ENCODE measurements at regions not wholly inside any gene's neighbourhood (a gene's known extent, or its start where the extent isn't known, plus 50 kb on each side); places are given as distances from the start of the nearest gene placed in this dataset.

GRCh38 chr14:51463461-51463860 lies 188.2 kb upstream of the FRMD6 start:
- no peak overlapping the region for H4K5ac ChIP-seq (ENCODE audit: insufficient read length, low read depth, low read length)
- TF ChIP-seq TAF7 (optimal IDR thresholded peaks at IDR 0.05; ENCODE audit: borderline replicate concordance, low read depth, low read length), result no peak
- TF ChIP-seq SAP30 (IDR thresholded peaks at IDR 0.05; ENCODE audit: insufficient read depth, insufficient replicate concordance, low read length), result no peak
- TF ChIP-seq MAFK (IDR thresholded peaks at IDR 0.05; ENCODE audit: low read depth, low read length), result no peak
- TF ChIP-seq GTF2F1 (IDR thresholded peaks at IDR 0.05; ENCODE audit: borderline replicate concordance, low read depth, low read length), result no peak
- no peak for TF ChIP-seq TEAD4 (IDR thresholded peaks at IDR 0.05; ENCODE audit: low read depth, low read length)
- TF ChIP-seq CREB1 (IDR thresholded peaks at IDR 0.05), result no peak
- TF ChIP-seq BRCA1 (IDR thresholded peaks at IDR 0.05; ENCODE audit: low read depth, low read length), result no peak
- TF ChIP-seq, protein P1, sequence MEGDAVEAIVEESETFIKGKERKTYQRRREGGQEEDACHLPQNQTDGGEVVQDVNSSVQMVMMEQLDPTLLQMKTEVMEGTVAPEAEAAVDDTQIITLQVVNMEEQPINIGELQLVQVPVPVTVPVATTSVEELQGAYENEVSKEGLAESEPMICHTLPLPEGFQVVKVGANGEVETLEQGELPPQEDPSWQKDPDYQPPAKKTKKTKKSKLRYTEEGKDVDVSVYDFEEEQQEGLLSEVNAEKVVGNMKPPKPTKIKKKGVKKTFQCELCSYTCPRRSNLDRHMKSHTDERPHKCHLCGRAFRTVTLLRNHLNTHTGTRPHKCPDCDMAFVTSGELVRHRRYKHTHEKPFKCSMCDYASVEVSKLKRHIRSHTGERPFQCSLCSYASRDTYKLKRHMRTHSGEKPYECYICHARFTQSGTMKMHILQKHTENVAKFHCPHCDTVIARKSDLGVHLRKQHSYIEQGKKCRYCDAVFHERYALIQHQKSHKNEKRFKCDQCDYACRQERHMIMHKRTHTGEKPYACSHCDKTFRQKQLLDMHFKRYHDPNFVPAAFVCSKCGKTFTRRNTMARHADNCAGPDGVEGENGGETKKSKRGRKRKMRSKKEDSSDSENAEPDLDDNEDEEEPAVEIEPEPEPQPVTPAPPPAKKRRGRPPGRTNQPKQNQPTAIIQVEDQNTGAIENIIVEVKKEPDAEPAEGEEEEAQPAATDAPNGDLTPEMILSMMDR (IDR thresholded peaks at IDR 0.05; ENCODE audit: control extremely low read depth in 1 of 3, insufficient read depth in 1 of 3, low read depth in 1 of 3, low read length in 3 of 3), result no peak
- TF ChIP-seq TCF12 (IDR thresholded peaks at IDR 0.05; ENCODE audit: low read depth, low read length), result no peak
- TF ChIP-seq TBP (IDR thresholded peaks at IDR 0.05; ENCODE audit: low read depth, low read length), result no peak
- no peak for TF ChIP-seq CHD1 (IDR thresholded peaks at IDR 0.05; ENCODE audit: low read depth, low read length)
- no peak for TF ChIP-seq JUN (IDR thresholded peaks at IDR 0.05; ENCODE audit: low read depth, low read length)
- no peak for TF ChIP-seq SP1 (IDR thresholded peaks at IDR 0.05; ENCODE audit: low read depth, low read length)
- TF ChIP-seq JUND (IDR thresholded peaks at IDR 0.05; ENCODE audit: low read length), result no peak

More at GRCh38 chr14:51463461-51463860, 188.2 kb upstream of the FRMD6 start:
- H3K56ac ChIP-seq (replicated peaks; ENCODE audit: insufficient read length, low read depth, low read length), result no peak overlapping the region
- H2AFZ ChIP-seq (ENCODE audit: low read length), result no peak overlapping the region
- WGBS, 2 experiments (ENCODE audit: extremely low coverage in 1 of 2, insufficient coverage in 1 of 2, insufficient read length in 1 of 2, insufficient replicate concordance in 2 of 2, low coverage in 1 of 2, low lambda C conversion rate in 2 of 2, missing lambda C conversion rate in 1 of 2), result 100% methylated on average over 1 of the region's 1 CpG; no CpG with 5 or more reads in 1 of the 2 experiments
- no peaks in the 10 kb centered on the region for H3K4me1 ChIP-seq (replicated peaks in 1 of 4; ENCODE audit: control insufficient read depth in 3 of 4, insufficient read depth in 4 of 4, low read length in 3 of 4)
- H2BK120ac ChIP-seq (replicated peaks; ENCODE audit: low read depth, low read length), result no peak overlapping the region
- H2AK5ac ChIP-seq (ENCODE audit: low read depth, low read length), result no peak overlapping the region
- no peak overlapping the region for H3K14ac ChIP-seq (ENCODE audit: insufficient read length)
- H2BK20ac ChIP-seq (ENCODE audit: low read length), result no peak overlapping the region
- no peak overlapping the region for H2BK15ac ChIP-seq (ENCODE audit: low read length)
- no peak overlapping the region for H3K9ac ChIP-seq (replicated peaks in 1 of 4; ENCODE audit: extremely low read depth in 1 of 4, low read depth in 3 of 4, low read length in 3 of 4)
- no peak overlapping the region for H3K4me3 ChIP-seq (ENCODE audit: extremely low read depth in 1 of 4, insufficient read depth in 2 of 4, low read depth in 3 of 4, low read length in 4 of 4)
- DNase-seq (ENCODE audit: low read depth in 1 of 2, low spot score in 2 of 2) (no peak), FAIRE-seq (no peak)
- H3K79me1 ChIP-seq (ENCODE audit: low read depth, low read length), result no peaks in the 10 kb centered on the region
- no peak overlapping the region for H4K8ac ChIP-seq (ENCODE audit: extremely low read depth, insufficient read depth, low read length)
- H3K36me3 ChIP-seq (ENCODE audit: control insufficient read depth in 2 of 4, insufficient read depth in 4 of 4, low read length in 3 of 4), result no peaks in the 10 kb centered on the region
- no peak overlapping the region for H2BK5ac ChIP-seq (ENCODE audit: low read depth, low read length)
- no peaks in the 10 kb centered on the region for H3K23me2 ChIP-seq (ENCODE audit: low read depth, low read length)
- no peak overlapping the region for H3K4ac ChIP-seq (replicated peaks; ENCODE audit: insufficient read length, low read depth, low read length)
- no peak overlapping the region for H3K23ac ChIP-seq (ENCODE audit: insufficient read length)
- H3K18ac ChIP-seq (ENCODE audit: extremely low read depth, low read length), result no peak overlapping the region
- no peak overlapping the region for H2BK12ac ChIP-seq (ENCODE audit: low read depth, low read length)
- POLR2A ChIA-PET (ENCODE audit: partially characterized antibody), result no interaction called here
- H4K91ac ChIP-seq (replicated peaks; ENCODE audit: insufficient read length, low read length), result no peak overlapping the region
- CTCF ChIA-PET (ENCODE audit: partially characterized antibody), result interaction anchor here (0.8 kb wide), 1 partner anchor 31 kb away, joined by 3 read pairs; no protein-coding TSS in a partner anchor
- no peak overlapping the region for H3K27ac ChIP-seq (ENCODE audit: low read depth, low read length)
- H4K20me1 ChIP-seq (replicated peaks in 1 of 2; ENCODE audit: control insufficient read depth in 1 of 2, insufficient read depth in 2 of 2, low read length in 2 of 2), result no peaks in the 10 kb centered on the region
- no peak overlapping the region for H3K4me2 ChIP-seq (ENCODE audit: insufficient read depth in 1 of 2, low read depth in 2 of 2, low read length in 2 of 2)
- H3K27me3 ChIP-seq (replicated peaks in 1 of 4; ENCODE audit: control insufficient read depth in 3 of 4, extremely low read depth in 1 of 4, insufficient read depth in 3 of 4, low read length in 3 of 4), result no peaks in the 10 kb centered on the region
- H3K79me2 ChIP-seq (ENCODE audit: control insufficient read depth in 1 of 2, insufficient read depth in 2 of 2, low read length in 2 of 2), result no peaks in the 10 kb centered on the region
- H3K9me3 ChIP-seq (ENCODE audit: insufficient read depth in 2 of 2, low read depth in 1 of 2, low read length in 1 of 2), result peaks cover 0 to 8% of the 10 kb centered on the region in 2 experiments; a peak in 1 of 4 replicates

Data from H1 (cell line).